PC-9 (cell line): ENCODE measurements at regions not wholly inside any gene's neighbourhood (a gene's known extent, or its start where the extent isn't known, plus 50 kb on each side); places are given as distances from the start of the nearest gene placed in this dataset.

Experiments
- BruUV-seq: library from RNA; stranded (reverse); fragments of 400-500 nt; replicated peaks from 2 replicates; lab custom pipeline; 2021; lab: Mats Ljungman, UMichigan
- CTCF ChIA-PET: fragments of 300-600 bp; sonication (Branson Sonifier 250); formaldehyde crosslinking; loops from one replicate; lab custom pipeline; 2022; ENCODE audit warnings: antibody characterized with exemption; lab: Charles Lee
- POLR2A ChIA-PET: fragments of 300-600 bp; sonication (Branson Sonifier 250); formaldehyde crosslinking; loops from one replicate; lab custom pipeline; 2022; ENCODE audit warnings: antibody characterized with exemption; ENCODE audit not compliant: unreplicated experiment; lab: Charles Lee
- DNase-seq, 2 experiments: peaks; one replicate each; pipeline versions ENCODE4 v3.0.0 to v3.0.0-alpha.2; 2015 to 2022; ENCODE audit warnings: mixed read lengths in 1 of 2
- H2AFZ ChIP-seq: fragments of 200-600 bp; sonication (generic); 2 replicates; pipeline ENCODE4 v1.8.1; 2017; ENCODE audit warnings: antibody characterized with exemption
- H3F3A ChIP-seq: fragments of 200-600 bp; sonication (generic); 2 replicates; pipeline ENCODE4 v1.8.1; 2017; ENCODE audit warnings: antibody characterized with exemption, mild to moderate bottlenecking, low read depth; ENCODE audit not compliant: insufficient read depth
- H3K27ac ChIP-seq: fragments of 200-600 bp; sonication (generic); 2 replicates; pipeline ENCODE4 v1.6.1; 2016; ENCODE audit warnings: mixed run types
- H3K27me3 ChIP-seq: fragments of 200-600 bp; sonication (generic); 2 replicates; pipeline ENCODE4 v1.6.1; 2016; ENCODE audit warnings: low read depth, mixed run types; ENCODE audit not compliant: insufficient read depth
- H3K36me3 ChIP-seq: fragments of 200-600 bp; sonication (generic); 2 replicates; pipeline ENCODE4 v1.6.1; 2016; ENCODE audit warnings: low read depth, mixed run types
- H3K4me1 ChIP-seq: fragments of 200-600 bp; sonication (generic); replicated peaks from 2 replicates; pipeline ENCODE4 v1.6.1; 2016; ENCODE audit warnings: mixed run types; ENCODE audit not compliant: insufficient read depth
- H3K4me2 ChIP-seq: fragments of 200-600 bp; sonication (generic); 2 replicates; pipeline ENCODE4 v1.6.1; 2017; ENCODE audit warnings: mixed run types
- H3K4me3 ChIP-seq: fragments of 200-600 bp; sonication (generic); 2 replicates; pipeline ENCODE4 v1.6.1; 2016; ENCODE audit warnings: mixed run types
- H3K79me2 ChIP-seq: fragments of 200-600 bp; sonication (generic); 2 replicates; pipeline ENCODE4 v1.6.1; 2017; ENCODE audit warnings: low read depth, mixed run types
- H3K9me2 ChIP-seq: fragments of 200-600 bp; sonication (generic); 2 replicates; pipeline ENCODE4 v1.8.1; 2017; ENCODE audit warnings: mild to moderate bottlenecking; ENCODE audit not compliant: insufficient read depth
- H3K9me3 ChIP-seq: fragments of 200-600 bp; sonication (generic); 2 replicates; pipeline ENCODE4 v1.8.1; 2016; ENCODE audit warnings: low read depth; ENCODE audit not compliant: insufficient read depth
- H4K20me1 ChIP-seq: fragments of 200-600 bp; sonication (generic); 2 replicates; pipeline ENCODE4 v1.8.1; 2017; ENCODE audit not compliant: insufficient read depth
- EZH2 ChIP-seq: fragments of 200-600 bp; sonication (generic); IDR thresholded peaks from 2 replicates; pipeline ENCODE4 v1.8.0; 2017; ENCODE audit warnings: antibody characterized with exemption, low read depth
- intact Hi-C: fragments of 100-400 bp; cut with micrococcal nuclease; formaldehyde crosslinking; loops from one replicate; pipeline ENCODE4 v1.10.0; 2022; ENCODE audit not compliant: unreplicated experiment
- TF ChIP-seq, protein P1 (sequence below): fragments of 200-600 bp; sonication (generic); conservative IDR thresholded peaks from 2 replicates; pipeline ENCODE4 v1.6.1; 2017; ENCODE audit warnings: mixed run types, antibody characterized with exemption, mild to moderate bottlenecking, moderate library complexity

- no peak for DNase-seq
- Histone ChIP-seq H2AFZ (no peak overlapping the region), H3K4me3 (no peak overlapping the region), H3K27me3 (peaks cover 100% of the 10 kb centered on the region), H3K36me3 (no peaks in the 10 kb centered on the region), H3K4me2 (no peak overlapping the region), H3K27ac (no peak overlapping the region), H3K9me2 (no peaks in the 10 kb centered on the region), H4K20me1 (0 out of 2 replicates have a peak, but pooled peaks cover 4% of the 10 kb centered on the region), H3K9me3 (no peaks in the 10 kb centered on the region), H3K4me1 (no peaks in the 10 kb centered on the region), H3K79me2 (no peaks in the 10 kb centered on the region), H3F3A (no peaks in the 10 kb centered on the region)
- no TSS peak for BruUV-seq
- CTCF ChIA-PET = no interaction called here
- POLR2A ChIA-PET = no interaction called here
- intact Hi-C loops = no loop called here
- no peak for TF ChIP-seq EZH2
- TF ChIP-seq, protein P1, sequence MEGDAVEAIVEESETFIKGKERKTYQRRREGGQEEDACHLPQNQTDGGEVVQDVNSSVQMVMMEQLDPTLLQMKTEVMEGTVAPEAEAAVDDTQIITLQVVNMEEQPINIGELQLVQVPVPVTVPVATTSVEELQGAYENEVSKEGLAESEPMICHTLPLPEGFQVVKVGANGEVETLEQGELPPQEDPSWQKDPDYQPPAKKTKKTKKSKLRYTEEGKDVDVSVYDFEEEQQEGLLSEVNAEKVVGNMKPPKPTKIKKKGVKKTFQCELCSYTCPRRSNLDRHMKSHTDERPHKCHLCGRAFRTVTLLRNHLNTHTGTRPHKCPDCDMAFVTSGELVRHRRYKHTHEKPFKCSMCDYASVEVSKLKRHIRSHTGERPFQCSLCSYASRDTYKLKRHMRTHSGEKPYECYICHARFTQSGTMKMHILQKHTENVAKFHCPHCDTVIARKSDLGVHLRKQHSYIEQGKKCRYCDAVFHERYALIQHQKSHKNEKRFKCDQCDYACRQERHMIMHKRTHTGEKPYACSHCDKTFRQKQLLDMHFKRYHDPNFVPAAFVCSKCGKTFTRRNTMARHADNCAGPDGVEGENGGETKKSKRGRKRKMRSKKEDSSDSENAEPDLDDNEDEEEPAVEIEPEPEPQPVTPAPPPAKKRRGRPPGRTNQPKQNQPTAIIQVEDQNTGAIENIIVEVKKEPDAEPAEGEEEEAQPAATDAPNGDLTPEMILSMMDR = no peak
Observed at GRCh38 chr20:63118303-63119120, 97.4 kb downstream of the YTHDF1 start.

DNA sequence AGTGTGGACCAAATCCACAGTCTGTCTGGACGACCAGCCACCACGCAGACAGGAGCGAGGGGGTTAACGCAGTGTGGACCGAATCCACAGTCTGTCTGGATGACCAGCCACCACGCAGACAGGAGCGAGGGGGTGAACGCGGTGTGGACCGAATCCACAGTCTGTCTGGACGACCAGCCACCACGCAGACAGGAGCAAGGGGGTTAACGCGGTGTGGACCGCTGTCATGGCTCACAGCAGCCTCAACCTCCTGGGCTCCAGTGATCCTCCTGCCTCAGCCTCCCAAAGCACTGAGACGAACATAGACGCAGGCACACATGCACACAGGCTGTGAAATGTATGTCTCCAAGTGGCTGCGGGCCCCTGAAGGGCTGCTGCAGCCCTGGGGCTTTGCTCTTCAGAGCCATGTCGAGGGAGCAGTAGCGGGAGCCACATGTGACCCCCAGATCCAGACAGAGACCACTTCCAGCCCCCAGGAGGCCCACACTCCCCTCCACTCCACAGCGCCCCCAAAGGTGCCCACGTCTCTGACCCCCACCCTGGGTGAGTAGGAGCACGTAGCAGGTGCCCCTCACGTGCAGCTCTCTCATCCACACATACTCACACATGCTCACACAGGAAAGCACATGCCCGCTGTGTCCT is 98.1 kb downstream of the YTHDF1 start:
- H3K27ac ChIP-seq = no peak overlapping the region
- TF ChIP-seq EZH2 = no peak
- TF ChIP-seq, protein P1 = no peak
- H2AFZ ChIP-seq = no peak overlapping the region
- CTCF ChIA-PET = no interaction called here
- no peaks in the 10 kb centered on the region for H3K9me2 ChIP-seq
- 0 out of 2 replicates have a peak, but pooled peaks cover 4% of the 10 kb centered on the region for H4K20me1 ChIP-seq
- no peak for DNase-seq
- no peak overlapping the region for H3K4me3 ChIP-seq
- no peaks in the 10 kb centered on the region for H3F3A ChIP-seq
- no peaks in the 10 kb centered on the region for H3K9me3 ChIP-seq
- no peak overlapping the region for H3K4me2 ChIP-seq
- intact Hi-C loops = no loop called here
- no peaks in the 10 kb centered on the region for H3K36me3 ChIP-seq
- no TSS peak for BruUV-seq
- H3K79me2 ChIP-seq = no peaks in the 10 kb centered on the region
- no peaks in the 10 kb centered on the region for H3K4me1 ChIP-seq
- peaks cover 100% of the 10 kb centered on the region for H3K27me3 ChIP-seq
- POLR2A ChIA-PET = no interaction called here

- CTCF ChIA-PET = no interaction called here
Observed at GRCh38 chr20:63117151-63117550, 98.8 kb downstream of the YTHDF1 start.

More at GRCh38 chr20:63117151-63117550, 98.8 kb downstream of the YTHDF1 start:
- POLR2A ChIA-PET = no interaction called here
- no peaks in the 10 kb centered on the region for H3F3A ChIP-seq
- intact Hi-C loops = no loop called here
- H3K36me3 ChIP-seq = no peaks in the 10 kb centered on the region
- H3K4me2 ChIP-seq = no peak overlapping the region
- no peak overlapping the region for H3K27ac ChIP-seq
- no peak overlapping the region for H3K4me3 ChIP-seq
- no peaks in the 10 kb centered on the region for H3K4me1 ChIP-seq
- H2AFZ ChIP-seq = no peak overlapping the region
- H4K20me1 ChIP-seq = 0 out of 2 replicates have a peak, but pooled peaks cover 2% of the 10 kb centered on the region
- no TSS peak for BruUV-seq
- no peaks in the 10 kb centered on the region for H3K9me3 ChIP-seq
- no peaks in the 10 kb centered on the region for H3K9me2 ChIP-seq
- no peaks in the 10 kb centered on the region for H3K79me2 ChIP-seq
- TF ChIP-seq, protein P1 = no peak
- TF ChIP-seq EZH2 = no peak
- no peak for DNase-seq
- peaks cover 100% of the 10 kb centered on the region for H3K27me3 ChIP-seq
